A172 (cell line): ENCODE measurements at regions not wholly inside any gene's neighbourhood (a gene's known extent, or its start where the extent isn't known, plus 50 kb on each side); places are given as distances from the start of the nearest gene placed in this dataset.

ENCODE experiments used
- DNase-seq: peaks from one replicate; pipeline ENCODE4 v3.0.0-alpha.2; 2015; ENCODE audit warnings: low spot score

DNA sequence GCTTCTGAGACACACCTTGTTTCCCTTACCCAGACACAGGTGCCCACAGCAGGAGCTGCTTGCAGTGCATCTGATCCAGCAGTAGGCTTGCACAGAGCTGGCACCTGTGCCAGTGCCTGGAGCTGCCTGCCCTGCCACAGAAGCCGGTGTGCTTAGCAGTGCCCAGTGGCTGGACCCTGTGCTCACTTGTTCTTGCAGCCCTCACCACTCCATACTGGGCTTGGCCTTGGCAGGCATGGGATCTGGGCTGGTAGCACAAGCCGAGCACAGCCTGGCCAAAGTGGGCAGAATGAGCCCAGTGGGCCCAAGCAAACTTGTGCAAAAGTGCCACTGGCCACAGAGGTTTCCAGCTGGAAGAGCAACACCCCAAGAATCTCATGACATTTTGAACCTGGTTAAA is 1950.4 kb downstream of the SUCLG1 start:
- DNase-seq, result no peak

GRCh38 chr2:82507657-82508056 is 1951.4 kb downstream of the SUCLG1 start:
- DNase-seq, result no peak

- DNase-seq, result no peak
Measured at GRCh38 chr2:82501217-82501616, 1957.9 kb downstream of the SUCLG1 start.

DNA sequence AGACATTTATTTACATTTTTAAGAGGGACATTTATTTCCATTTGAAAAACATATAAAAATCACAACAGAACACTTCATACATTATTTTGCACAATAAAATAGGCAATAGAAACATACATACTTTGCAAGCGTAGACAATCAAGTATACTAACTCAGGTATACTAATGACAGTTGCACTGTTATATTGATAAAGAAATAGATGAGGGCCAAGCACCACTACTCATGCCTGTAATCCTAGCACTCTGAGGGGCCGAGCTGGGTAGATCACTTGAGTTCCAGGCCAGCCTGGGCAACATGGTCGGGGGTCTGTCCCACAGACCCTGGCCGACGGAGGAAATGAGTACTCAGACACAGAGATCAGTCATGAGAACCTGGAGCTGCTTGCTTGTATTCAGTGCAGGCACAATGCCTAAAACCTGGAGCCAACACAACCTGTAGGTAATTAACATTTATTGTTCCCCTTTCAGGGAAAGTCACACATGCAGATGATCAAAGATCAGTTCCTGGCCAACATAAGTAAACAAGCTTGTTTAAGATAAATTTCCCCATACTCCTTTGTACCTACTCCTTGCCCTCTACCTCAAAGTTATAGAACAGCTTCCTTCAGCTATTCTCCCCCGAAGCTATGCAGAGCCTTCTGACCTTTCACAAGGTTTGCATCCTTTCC is 1960.2 kb downstream of the SUCLG1 start:
- no peak for DNase-seq

DNA sequence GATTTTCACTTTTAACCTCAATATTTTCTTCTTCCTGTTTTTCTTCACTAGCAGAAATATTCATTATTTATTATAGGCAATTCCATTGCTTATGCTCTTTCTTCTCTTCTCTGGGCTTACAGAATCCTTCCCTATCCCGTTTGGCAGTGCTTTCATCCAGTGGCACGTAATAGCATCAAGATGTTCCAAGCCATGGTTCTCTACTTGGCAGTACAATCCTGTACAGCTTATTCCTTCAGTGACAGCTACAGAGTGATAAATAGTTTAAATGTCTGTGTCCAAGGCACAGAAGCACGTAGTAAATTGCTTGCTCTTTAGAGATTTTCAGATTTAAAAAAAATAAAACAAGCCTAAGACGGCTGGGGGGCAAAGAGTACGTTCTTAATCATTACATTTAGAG is 1964.3 kb downstream of the SUCLG1 start:
- DNase-seq, result no peak

DNA sequence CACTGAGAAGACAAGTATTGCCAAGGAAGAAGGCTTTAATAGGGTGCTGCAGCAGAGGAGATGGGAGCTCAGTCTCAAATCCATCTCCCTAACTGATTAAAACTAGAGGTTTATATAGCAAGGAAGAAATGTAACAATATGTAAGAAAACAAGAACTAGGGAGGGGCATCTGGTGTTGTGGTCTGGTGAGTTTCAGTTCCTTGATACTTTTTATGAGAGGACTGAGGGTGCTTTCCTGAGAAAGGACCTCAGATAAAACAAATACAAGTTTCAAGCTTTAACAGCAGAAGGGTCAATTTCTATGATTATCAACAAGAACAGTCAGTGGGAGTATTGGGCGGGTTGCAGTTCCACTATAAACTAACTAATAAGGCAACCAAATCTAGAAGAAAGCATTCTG is 1967.5 kb downstream of the SUCLG1 start:
- no peak for DNase-seq

GRCh38 chr2:82487354-82487753 is 1971.7 kb downstream of the SUCLG1 start:
- DNase-seq, result no peak

GRCh38 chr2:82485701-82486100 is 1973.4 kb downstream of the SUCLG1 start:
- no peak for DNase-seq

DNA sequence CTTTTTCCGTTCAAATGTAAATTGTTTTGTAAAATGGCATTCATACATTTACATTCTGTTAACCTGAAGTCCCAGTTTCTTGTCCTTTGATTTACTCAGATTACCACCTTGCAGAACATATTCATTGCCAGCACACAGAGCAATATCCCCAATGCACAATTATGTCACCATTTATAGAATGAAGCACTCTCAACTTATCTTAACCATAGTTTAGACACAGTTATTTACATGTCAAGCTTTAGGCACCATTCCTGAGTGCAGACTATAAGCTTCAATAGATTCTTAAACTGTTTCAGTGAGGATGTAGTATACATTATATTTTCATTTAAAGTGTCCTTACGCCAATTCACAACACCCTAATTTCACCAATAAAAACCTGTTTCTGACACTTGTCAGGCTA is 1977.9 kb downstream of the SUCLG1 start:
- no peak for DNase-seq

- DNase-seq, result no peak
Measured at GRCh38 chr2:82478641-82479040, 1980.4 kb downstream of the SUCLG1 start.

- no peak for DNase-seq
Measured at GRCh38 chr2:82476094-82476493, 1983.0 kb downstream of the SUCLG1 start.

- no peak for DNase-seq
Measured at GRCh38 chr2:82428251-82428650, 2030.8 kb downstream of the SUCLG1 start.

GRCh38 chr2:82412021-82412420 is 2047.1 kb downstream of the SUCLG1 start:
- no peak for DNase-seq

DNA sequence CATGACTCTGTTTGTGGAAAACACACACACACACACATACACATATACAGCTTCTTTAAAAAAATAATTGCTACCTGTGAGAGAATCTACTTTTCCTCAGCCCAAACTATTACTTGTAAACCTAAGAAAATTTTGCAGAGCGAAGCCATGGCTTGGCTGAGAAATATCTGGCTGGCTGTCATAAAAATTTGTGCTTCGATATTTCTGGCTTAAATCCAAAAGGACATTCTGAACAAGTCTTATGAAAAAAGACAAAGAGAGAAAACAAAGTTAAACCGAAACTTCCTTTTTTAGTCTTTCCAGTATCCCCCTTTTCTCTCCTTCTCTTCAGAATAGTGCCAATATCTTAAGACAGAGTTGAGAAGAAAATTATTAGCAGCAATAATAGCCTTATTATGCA is 2048.0 kb downstream of the SUCLG1 start:
- no peak for DNase-seq

DNA sequence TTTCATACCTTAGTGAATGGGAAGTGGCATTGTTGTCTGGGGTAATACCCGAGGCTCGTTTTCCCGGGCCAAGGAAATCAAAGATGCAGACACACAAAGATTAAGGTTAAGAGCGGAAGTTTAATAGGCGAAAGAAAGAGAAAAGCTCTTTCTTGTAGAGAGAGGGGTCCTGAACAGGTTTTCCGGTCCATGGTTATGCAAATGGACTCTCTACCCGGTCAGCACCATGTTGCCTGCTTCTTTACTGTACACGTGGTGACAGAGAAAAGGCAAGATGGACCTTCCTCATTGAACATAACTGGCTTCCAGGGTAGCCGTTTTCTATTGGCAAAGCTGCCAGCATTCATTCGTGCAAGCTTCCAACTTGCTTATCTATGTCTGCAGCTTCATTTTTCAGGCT is 2063.5 kb downstream of the SUCLG1 start:
- no peak for DNase-seq

- DNase-seq, result no peak
Measured at GRCh38 chr2:82391386-82391785, 2067.7 kb downstream of the SUCLG1 start.

DNA sequence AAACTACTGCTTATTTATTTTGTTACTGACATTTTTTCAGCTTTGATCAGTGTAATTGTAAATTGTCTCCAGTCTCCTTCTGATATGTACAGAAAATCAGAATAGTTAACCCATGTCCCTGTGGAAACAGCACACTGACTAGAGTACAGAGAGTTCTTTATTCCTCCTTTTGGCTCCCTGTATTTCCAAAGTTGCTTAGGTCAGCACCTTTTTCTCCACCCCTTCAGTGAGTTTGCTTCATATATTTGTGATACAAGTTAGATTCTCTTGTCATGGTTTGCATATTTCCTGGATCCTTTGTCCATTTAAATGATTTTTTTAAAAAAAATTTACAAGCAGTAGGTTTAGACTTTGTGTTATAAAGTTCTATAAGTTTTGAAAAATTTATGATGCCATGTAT is 2051.1 kb upstream of the LRRTM1 start:
- DNase-seq, result no peak

DNA sequence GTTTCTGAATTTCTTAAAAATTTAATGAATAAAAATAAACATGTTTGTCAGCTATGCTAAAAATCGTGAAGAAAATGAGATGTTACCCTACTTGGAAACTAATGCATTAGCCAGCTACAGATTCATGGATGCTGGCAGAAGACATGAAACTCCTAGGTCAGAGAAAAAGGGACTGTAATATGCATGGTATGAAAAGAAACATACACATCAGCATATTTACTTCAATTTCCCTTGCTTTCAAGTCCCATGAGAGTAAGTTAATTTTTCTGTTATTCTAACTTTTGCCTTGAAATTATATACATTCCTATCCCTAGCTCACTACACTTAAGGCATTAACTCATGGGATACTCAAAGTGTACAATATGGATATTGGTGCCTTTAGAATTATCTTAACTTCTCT is 2041.4 kb upstream of the LRRTM1 start:
- no peak for DNase-seq

- no peak for DNase-seq
Measured at GRCh38 chr2:82344670-82345069, 2040.1 kb upstream of the LRRTM1 start.

GRCh38 chr2:82342356-82342755 is 2037.8 kb upstream of the LRRTM1 start:
- no peak for DNase-seq

DNA sequence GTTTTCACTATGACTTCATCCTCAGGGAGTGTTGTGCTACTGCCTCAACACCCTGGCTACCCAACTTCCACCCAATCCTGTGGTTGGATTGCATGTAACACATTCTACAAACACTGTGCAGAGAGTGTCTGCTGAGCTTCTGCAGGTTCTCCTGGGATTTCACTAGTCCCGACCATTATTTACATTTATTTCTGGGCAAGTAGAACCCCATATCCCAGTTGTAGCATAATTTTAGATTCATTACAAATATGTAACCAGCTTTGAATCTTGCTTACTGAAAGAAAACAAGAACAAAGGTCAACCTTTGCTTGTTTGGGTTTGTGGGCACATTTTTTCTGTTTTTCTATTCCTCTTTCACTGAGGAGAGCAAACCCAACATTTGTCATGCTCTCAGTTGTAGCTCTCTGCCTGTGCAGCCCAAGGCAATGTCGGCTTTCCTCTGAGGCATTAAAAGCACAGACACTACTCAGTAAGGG is 2036.1 kb upstream of the LRRTM1 start:
- no peak for DNase-seq

- no peak for DNase-seq
Measured at GRCh38 chr2:82339805-82340204, 2035.3 kb upstream of the LRRTM1 start.

GRCh38 chr2:82333697-82334096 is 2029.1 kb upstream of the LRRTM1 start:
- DNase-seq, result no peak

DNA sequence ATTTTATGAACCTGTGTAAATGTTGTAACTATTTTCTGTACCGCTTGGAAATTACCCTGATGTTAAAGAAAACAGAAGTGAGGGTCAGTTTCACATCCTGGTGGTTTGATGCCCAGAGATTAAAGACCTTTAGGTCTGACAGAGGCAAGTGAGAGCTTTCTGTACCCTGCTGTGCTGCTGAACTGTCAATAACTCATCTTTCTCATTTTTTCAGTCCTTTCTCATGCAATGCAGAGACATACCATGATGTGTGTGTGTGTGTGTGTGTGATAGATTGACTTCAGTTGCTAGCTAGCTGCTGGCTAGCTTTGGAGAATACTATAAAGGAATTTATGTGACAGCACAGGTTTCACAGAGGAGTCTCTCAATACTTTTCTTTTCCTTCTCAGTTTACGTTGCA is 2025.6 kb upstream of the LRRTM1 start:
- DNase-seq, result no peak
